H9 (cell line): ENCODE measurements at regions not wholly inside any gene's neighbourhood (a gene's known extent, or its start where the extent isn't known, plus 50 kb on each side); places are given as distances from the start of the nearest gene placed in this dataset.
A peak's percentile ranks its signal among the peaks of the same experiment; 100 is the strongest.
"Not testable (repeated sequence)": the region's sequence is repeated elsewhere in the genome, so short reads cannot be mapped to it uniquely, and the experiment has no call there.

Experiments used
- DNase-seq: peaks from one replicate; pipeline ENCODE4 v3.0.0-alpha.2; 2017
- H2AFZ ChIP-seq: one replicate; pipeline ENCODE4 v1.6.1; 2013; ENCODE audit warnings: mild to moderate bottlenecking, low read length, control low read depth, moderate library complexity
- H2AK5ac ChIP-seq: 2 replicates; pipeline ENCODE4 v1.6.1; 2013; ENCODE audit warnings: low read length, control low read depth, mixed read lengths; ENCODE audit not compliant: insufficient read length
- H2BK120ac ChIP-seq: one replicate; pipeline ENCODE4 v1.6.1; 2013; ENCODE audit warnings: low read depth, mild to moderate bottlenecking, low read length, control low read depth, inconsistent platforms; ENCODE audit not compliant: poor library complexity, severe bottlenecking
- H2BK12ac ChIP-seq: 2 replicates; pipeline ENCODE4 v1.6.1; 2013; ENCODE audit warnings: low read length, control low read depth, mixed read lengths, low read depth; ENCODE audit not compliant: insufficient read length
- H2BK15ac ChIP-seq: 2 replicates; pipeline ENCODE4 v1.6.1; 2013; ENCODE audit warnings: low read depth, low read length, control low read depth
- H2BK20ac ChIP-seq: one replicate; pipeline ENCODE4 v1.6.1; 2013; ENCODE audit warnings: low read depth, mild to moderate bottlenecking, low read length, control low read depth, inconsistent platforms; ENCODE audit not compliant: poor library complexity, severe bottlenecking
- H2BK5ac ChIP-seq: 2 replicates; pipeline ENCODE4 v1.6.1; 2013; ENCODE audit warnings: low read length, control low read depth, mixed read lengths; ENCODE audit not compliant: insufficient read length
- H3K14ac ChIP-seq: 2 replicates; pipeline ENCODE4 v1.6.1; 2013; ENCODE audit warnings: low read length, control low read depth; ENCODE audit not compliant: insufficient read depth
- H3K18ac ChIP-seq: 2 replicates; pipeline ENCODE4 v1.6.1; 2013; ENCODE audit warnings: low read depth, mild to moderate bottlenecking, mixed read lengths, low read length, control low read depth; ENCODE audit not compliant: insufficient read length
- H3K23ac ChIP-seq: 2 replicates; pipeline ENCODE4 v1.6.1; 2013; ENCODE audit warnings: low read length, control low read depth, mixed read lengths, low read depth; ENCODE audit not compliant: insufficient read length
- H3K23me2 ChIP-seq: 2 replicates; pipeline ENCODE4 v1.6.1; 2013; ENCODE audit warnings: low read depth, mild to moderate bottlenecking, mixed read lengths, low read length, control low read depth; ENCODE audit not compliant: insufficient read length, poor library complexity, severe bottlenecking
- H3K27ac ChIP-seq: 2 replicates; pipeline ENCODE4 v1.5.1; 2013; ENCODE audit warnings: low read length, control low read depth, mixed read lengths, low read depth; ENCODE audit not compliant: insufficient read length
- H3K27me3 ChIP-seq: 2 replicates; pipeline ENCODE4 v1.6.1; 2013; ENCODE audit warnings: low read length, control low read depth, inconsistent platforms; ENCODE audit not compliant: insufficient read depth
- H3K4ac ChIP-seq: 2 replicates; pipeline ENCODE4 v1.6.1; 2013; ENCODE audit warnings: low read depth, mild to moderate bottlenecking, control low read depth, inconsistent platforms, low read length, moderate library complexity
- H3K4me1 ChIP-seq: 2 replicates; pipeline ENCODE4 v1.6.1; 2013; ENCODE audit warnings: low read length, control low read depth, inconsistent platforms; ENCODE audit not compliant: insufficient read depth
- H3K4me2 ChIP-seq: 2 replicates; pipeline ENCODE4 v1.6.1; 2013; ENCODE audit warnings: low read length, control low read depth, mixed read lengths; ENCODE audit not compliant: insufficient read length, insufficient read depth
- H3K56ac ChIP-seq: 2 replicates; pipeline ENCODE4 v1.6.1; 2013; ENCODE audit warnings: low read depth, mild to moderate bottlenecking, mixed read lengths, low read length, control low read depth; ENCODE audit not compliant: insufficient read length
- H3K79me1 ChIP-seq: 2 replicates; pipeline ENCODE4 v1.6.1; 2013; ENCODE audit warnings: low read depth, mild to moderate bottlenecking, moderate library complexity, low read length, control low read depth, inconsistent platforms; ENCODE audit not compliant: insufficient read depth, poor library complexity, severe bottlenecking
- H3K79me2 ChIP-seq: 2 replicates; pipeline ENCODE4 v1.6.1; 2013; ENCODE audit warnings: low read length, control low read depth, inconsistent platforms; ENCODE audit not compliant: insufficient read depth
- H3K9ac ChIP-seq: 2 replicates; pipeline ENCODE4 v1.6.1; 2013; ENCODE audit warnings: low read length, control low read depth, mixed read lengths; ENCODE audit not compliant: insufficient read length; ENCODE audit errors: extremely low read depth
- H3K9me3 ChIP-seq: one replicate; pipeline ENCODE4 v1.6.1; 2013; ENCODE audit warnings: low read depth, low read length, inconsistent platforms; ENCODE audit not compliant: control insufficient read depth
- H3T11ph ChIP-seq: one replicate; pipeline ENCODE4 v1.6.1; 2013; ENCODE audit warnings: mild to moderate bottlenecking, low read length, control low read depth, inconsistent platforms
- H4K20me1 ChIP-seq: one replicate; pipeline ENCODE4 v1.6.1; 2013; ENCODE audit not compliant: control insufficient read depth, insufficient read length, insufficient read depth
- H4K5ac ChIP-seq: 2 replicates; pipeline ENCODE4 v1.6.1; 2013; ENCODE audit warnings: low read depth, mild to moderate bottlenecking, mixed read lengths, low read length, control low read depth; ENCODE audit not compliant: insufficient read length
- H4K8ac ChIP-seq: replicated peaks from 2 replicates; pipeline ENCODE4 v1.6.1; 2013; ENCODE audit warnings: low read length, control low read depth, mixed read lengths, low read depth; ENCODE audit not compliant: insufficient read length
- H4K91ac ChIP-seq: 2 replicates; pipeline ENCODE4 v1.6.1; 2013; ENCODE audit warnings: low read depth, mild to moderate bottlenecking, moderate library complexity, mixed read lengths, low read length, control low read depth; ENCODE audit not compliant: insufficient read length
- H3K27ac Mint-ChIP-seq, 3 experiments: 2 replicates in 2 of 3; 3 replicates in 1 of 3; pipeline ENCODE4 v1.8.0; 2020 to 2021; ENCODE audit warnings: mixed read lengths in 3 of 3, mild to moderate bottlenecking in 1 of 3, moderate library complexity in 1 of 3
- H3K27me3 Mint-ChIP-seq: 2 replicates; pipeline ENCODE4 v1.8.0; 2021; ENCODE audit warnings: low read depth, mild to moderate bottlenecking, moderate library complexity, mixed read lengths
- H3K36me3 Mint-ChIP-seq, 3 experiments: 2 replicates in 2 of 3; 3 replicates in 1 of 3; pipeline ENCODE4 v1.8.0; 2020 to 2021; ENCODE audit warnings: low read depth in 3 of 3, mixed read lengths in 3 of 3; ENCODE audit not compliant: insufficient read depth in 1 of 3
- H3K4me1 Mint-ChIP-seq, 2 experiments: 2 replicates each; pipeline ENCODE4 v1.8.0; 2020; ENCODE audit warnings: mixed read lengths in 2 of 2
- H3K4me3 Mint-ChIP-seq, 2 experiments: 2 replicates in 1 of 2; 3 replicates in 1 of 2; pipeline ENCODE4 v1.8.0; 2020 to 2021; ENCODE audit warnings: mild to moderate bottlenecking in 2 of 2, mixed read lengths in 2 of 2, moderate library complexity in 1 of 2
- H3K9me3 Mint-ChIP-seq, 2 experiments: 2 replicates in 1 of 2; 3 replicates in 1 of 2; pipeline ENCODE4 v1.8.0; 2020; ENCODE audit warnings: mild to moderate bottlenecking in 2 of 2, mixed read lengths in 2 of 2, moderate library complexity in 1 of 2
- WGBS: extraction: QIAGEN DNeasy Blood & Tissue Kit; methylation state at CpG from one replicate; pipeline ENCODE4 v1.1.7; 2013; ENCODE audit warnings: missing lambda C conversion rate, low lambda C conversion rate, mixed read lengths; ENCODE audit not compliant: insufficient read length; ENCODE audit errors: extremely low coverage; 5-methylcytosine and 5-hydroxymethylcytosine counted together
- TF ChIP-seq, protein P1 (sequence below): fragments of 200-600 bp; sonication (generic); conservative IDR thresholded peaks from 3 replicates; pipeline ENCODE4 v1.8.0; 2021; ENCODE audit warnings: antibody characterized with exemption, mild to moderate bottlenecking

GRCh38 chr17:52885882-52886281, 727.4 kb upstream of the CA10 start:
- Mint-ChIP-seq H3K27me3 (no peaks in the 10 kb centered on the region), H3K4me1 (no peaks in the 10 kb centered on the region), H3K4me3 (no peak overlapping the region), H3K9me3 (no peaks in the 10 kb centered on the region), H3K36me3 (no peaks in the 10 kb centered on the region), H3K27ac (no peak overlapping the region)
- Histone ChIP-seq H4K20me1 (no peaks in the 10 kb centered on the region), H2BK20ac (no peak overlapping the region), H4K5ac (no peak overlapping the region), H3K79me2 (no peaks in the 10 kb centered on the region), H4K91ac (no peak overlapping the region), H3K4me1 (no peaks in the 10 kb centered on the region), H3T11ph (no peak overlapping the region), H3K79me1 (no peaks in the 10 kb centered on the region), H3K27ac (no peak overlapping the region), H3K23me2 (no peaks in the 10 kb centered on the region), H2BK12ac (no peak overlapping the region), H2BK120ac (no peak overlapping the region), H4K8ac (no peak overlapping the region), H3K9ac (no peak overlapping the region), H2AFZ (no peak overlapping the region), H3K27me3 (no peaks in the 10 kb centered on the region), H3K14ac (no peak overlapping the region; the same call in 1 of the 2 replicates), H3K23ac (no peak overlapping the region), H3K4me2 (no peak overlapping the region), H3K18ac (no peak overlapping the region), H3K56ac (no peak overlapping the region), H3K4ac (no peak overlapping the region), H2AK5ac (no peak overlapping the region), H2BK5ac (no peak overlapping the region), H2BK15ac (no peak overlapping the region), H3K9me3 (no peaks in the 10 kb centered on the region)
- no peak for DNase-seq
- TF ChIP-seq, protein P1, sequence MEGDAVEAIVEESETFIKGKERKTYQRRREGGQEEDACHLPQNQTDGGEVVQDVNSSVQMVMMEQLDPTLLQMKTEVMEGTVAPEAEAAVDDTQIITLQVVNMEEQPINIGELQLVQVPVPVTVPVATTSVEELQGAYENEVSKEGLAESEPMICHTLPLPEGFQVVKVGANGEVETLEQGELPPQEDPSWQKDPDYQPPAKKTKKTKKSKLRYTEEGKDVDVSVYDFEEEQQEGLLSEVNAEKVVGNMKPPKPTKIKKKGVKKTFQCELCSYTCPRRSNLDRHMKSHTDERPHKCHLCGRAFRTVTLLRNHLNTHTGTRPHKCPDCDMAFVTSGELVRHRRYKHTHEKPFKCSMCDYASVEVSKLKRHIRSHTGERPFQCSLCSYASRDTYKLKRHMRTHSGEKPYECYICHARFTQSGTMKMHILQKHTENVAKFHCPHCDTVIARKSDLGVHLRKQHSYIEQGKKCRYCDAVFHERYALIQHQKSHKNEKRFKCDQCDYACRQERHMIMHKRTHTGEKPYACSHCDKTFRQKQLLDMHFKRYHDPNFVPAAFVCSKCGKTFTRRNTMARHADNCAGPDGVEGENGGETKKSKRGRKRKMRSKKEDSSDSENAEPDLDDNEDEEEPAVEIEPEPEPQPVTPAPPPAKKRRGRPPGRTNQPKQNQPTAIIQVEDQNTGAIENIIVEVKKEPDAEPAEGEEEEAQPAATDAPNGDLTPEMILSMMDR: no peak
- WGBS: no CpG with 5 or more reads among the region's 4 CpGs

- not testable (repeated sequence) for H2BK12ac ChIP-seq, H3K9ac ChIP-seq, H4K8ac ChIP-seq, H3K56ac ChIP-seq, H3K9me3 ChIP-seq, H3K79me1 ChIP-seq, H3K4me2 ChIP-seq, H2AFZ ChIP-seq, H2BK20ac ChIP-seq, H2BK120ac ChIP-seq, H3K27me3 Mint-ChIP-seq, H3K18ac ChIP-seq, H3K4me3 Mint-ChIP-seq, H3K27ac Mint-ChIP-seq, H3K4me1 ChIP-seq, H3K23me2 ChIP-seq, H3K4ac ChIP-seq, H3K27ac ChIP-seq, H4K91ac ChIP-seq, H3K4me1 Mint-ChIP-seq, H4K5ac ChIP-seq, H3T11ph ChIP-seq, H3K14ac ChIP-seq, H2AK5ac ChIP-seq, H3K36me3 Mint-ChIP-seq, H2BK5ac ChIP-seq, H3K27me3 ChIP-seq, H3K9me3 Mint-ChIP-seq, H2BK15ac ChIP-seq, H3K79me2 ChIP-seq, H4K20me1 ChIP-seq, H3K23ac ChIP-seq
- WGBS: no CpG with 5 or more reads among the region's 43 CpGs
- peak; percentile 46 for DNase-seq
Measured at GRCh38 chr17:52883907-52884491, 725.5 kb upstream of the CA10 start.
